Keratinocyte (primary cell): ENCODE measurements at regions not wholly inside any gene's neighbourhood (a gene's known extent, or its start where the extent isn't known, plus 50 kb on each side); places are given as distances from the start of the nearest gene placed in this dataset.

Experiments used
- DNase-seq: peaks from one replicate; pipeline ENCODE4 v3.0.0-alpha.2; 2011; ENCODE audit warnings: low read depth, missing footprints, low spot score
- FAIRE-seq: peaks from 2 replicates; lab custom pipeline; 2011; peaks lifted over from hg19 to GRCh38; lab: Jason Lieb, UNC
- H2AFZ ChIP-seq: 2 replicates; pipeline ENCODE4 v1.6.0; 2012; ENCODE audit warnings: low read length, control low read depth, inconsistent platforms; ENCODE audit not compliant: control insufficient read depth
- H3K27ac ChIP-seq: 2 replicates; pipeline ENCODE4 v1.5.1; 2011; ENCODE audit warnings: low read length; ENCODE audit not compliant: control insufficient read depth, insufficient read depth
- H3K27me3 ChIP-seq: 3 replicates; pipeline ENCODE4 v1.6.0; 2011; ENCODE audit warnings: low read length; ENCODE audit not compliant: control insufficient read depth, insufficient read depth; ENCODE audit errors: extremely low read depth
- H3K36me3 ChIP-seq, 2 experiments: 2 replicates in 1 of 2; 3 replicates in 1 of 2; pipeline ENCODE4 v1.5.1; 2011; ENCODE audit warnings: low read length in 2 of 2, mild to moderate bottlenecking in 1 of 2; ENCODE audit not compliant: control insufficient read depth in 2 of 2, insufficient read depth in 2 of 2; ENCODE audit errors: extremely low read depth in 1 of 2
- H3K4me1 ChIP-seq: 3 replicates; pipeline ENCODE4 v1.5.1; 2011; ENCODE audit warnings: low read length; ENCODE audit not compliant: control insufficient read depth, insufficient read depth; ENCODE audit errors: extremely low read depth
- H3K4me2 ChIP-seq: 3 replicates; pipeline ENCODE4 v1.6.0; 2011; ENCODE audit warnings: low read depth, low read length; ENCODE audit not compliant: control insufficient read depth, insufficient read depth; ENCODE audit errors: extremely low read depth
- H3K4me3 ChIP-seq, 3 experiments: fragments of 200-600 bp in 1 of 3; sonication (generic) in 1 of 3; 2 replicates in 2 of 3; 3 replicates in 1 of 3; pipeline ENCODE4 v1.5.1; 2011 to 2016; ENCODE audit warnings: low read length in 3 of 3, mild to moderate bottlenecking in 3 of 3, control low read depth in 2 of 3, inconsistent platforms in 1 of 3, low read depth in 1 of 3, mixed read lengths in 1 of 3, mixed run types in 1 of 3, moderate library complexity in 1 of 3; ENCODE audit not compliant: control insufficient read depth in 2 of 3, insufficient read depth in 2 of 3; ENCODE audit errors: extremely low read depth in 1 of 3
- H3K79me2 ChIP-seq: 2 replicates; pipeline ENCODE4 v1.6.0; 2012; ENCODE audit warnings: low read length; ENCODE audit not compliant: control insufficient read depth, insufficient read depth
- H3K9ac ChIP-seq: 3 replicates; pipeline ENCODE4 v1.6.0; 2011; ENCODE audit warnings: low read length; ENCODE audit not compliant: control insufficient read depth, insufficient read depth; ENCODE audit errors: extremely low read depth
- H3K9me1 ChIP-seq: 3 replicates; pipeline ENCODE4 v1.6.0; 2011; ENCODE audit warnings: low read length; ENCODE audit not compliant: control insufficient read depth, insufficient read depth; ENCODE audit errors: extremely low read depth
- H3K9me3 ChIP-seq: 2 replicates; pipeline ENCODE4 v1.5.1; 2012; ENCODE audit warnings: low read depth, low read length; ENCODE audit not compliant: control insufficient read depth
- H4K20me1 ChIP-seq: 3 replicates; pipeline ENCODE4 v1.6.0; 2011; ENCODE audit warnings: low read length; ENCODE audit not compliant: control insufficient read depth, insufficient read depth; ENCODE audit errors: extremely low read depth
- EZH2 ChIP-seq: IDR thresholded peaks from one replicate; pipeline ENCODE4 v1.6.1; 2012; ENCODE audit warnings: inconsistent platforms, mild to moderate bottlenecking, low read length, moderate library complexity
- dilution Hi-C: fragments of 300-500 bp; cut with MboI; formaldehyde crosslinking; loops from one replicate; pipeline ENCODE4 v1.7.0; 2020; ENCODE audit warnings: low sequenced_read_pairs; ENCODE audit not compliant: extremely low pct_ligation_motif_present
- TF ChIP-seq, protein P1 (sequence below), 3 experiments: IDR thresholded peaks in 1 of 3; conservative IDR thresholded peaks in 1 of 3; optimal IDR thresholded peaks in 1 of 3; 2 replicates in 2 of 3; 3 replicates in 1 of 3; pipeline versions ENCODE3 to v1.5.1; 2011; ENCODE audit warnings: low read length in 3 of 3, mild to moderate bottlenecking in 3 of 3, moderate library complexity in 2 of 3, control low read depth in 1 of 3, inconsistent platforms in 1 of 3; ENCODE audit not compliant: insufficient read depth in 2 of 3; ENCODE audit errors: extremely low read depth in 1 of 3

DNA sequence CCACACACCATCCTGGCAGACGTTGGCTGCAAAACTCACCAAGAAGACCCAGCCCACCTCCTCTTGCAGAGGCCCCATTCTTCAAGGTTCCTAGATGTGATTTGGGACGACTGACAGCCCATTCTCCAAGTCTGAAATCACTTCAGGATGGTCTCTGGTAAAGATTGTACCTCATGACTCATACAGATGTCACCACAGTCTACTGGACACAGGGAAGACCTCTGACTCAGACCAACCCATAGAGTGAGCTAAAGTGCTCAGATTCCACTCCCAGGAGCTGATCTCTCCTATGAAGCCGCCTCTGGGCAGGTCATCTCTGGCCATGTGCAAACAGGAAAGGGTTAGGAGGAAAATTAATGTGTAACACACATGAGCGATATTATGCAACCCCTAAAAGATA, 102.4 kb upstream of the VWC2 start:
- no peaks in the 10 kb centered on the region for H3K4me1 ChIP-seq
- H3K4me2 ChIP-seq, result no peak overlapping the region
- H4K20me1 ChIP-seq, result no peaks in the 10 kb centered on the region
- no peak for FAIRE-seq
- TF ChIP-seq, protein P1, sequence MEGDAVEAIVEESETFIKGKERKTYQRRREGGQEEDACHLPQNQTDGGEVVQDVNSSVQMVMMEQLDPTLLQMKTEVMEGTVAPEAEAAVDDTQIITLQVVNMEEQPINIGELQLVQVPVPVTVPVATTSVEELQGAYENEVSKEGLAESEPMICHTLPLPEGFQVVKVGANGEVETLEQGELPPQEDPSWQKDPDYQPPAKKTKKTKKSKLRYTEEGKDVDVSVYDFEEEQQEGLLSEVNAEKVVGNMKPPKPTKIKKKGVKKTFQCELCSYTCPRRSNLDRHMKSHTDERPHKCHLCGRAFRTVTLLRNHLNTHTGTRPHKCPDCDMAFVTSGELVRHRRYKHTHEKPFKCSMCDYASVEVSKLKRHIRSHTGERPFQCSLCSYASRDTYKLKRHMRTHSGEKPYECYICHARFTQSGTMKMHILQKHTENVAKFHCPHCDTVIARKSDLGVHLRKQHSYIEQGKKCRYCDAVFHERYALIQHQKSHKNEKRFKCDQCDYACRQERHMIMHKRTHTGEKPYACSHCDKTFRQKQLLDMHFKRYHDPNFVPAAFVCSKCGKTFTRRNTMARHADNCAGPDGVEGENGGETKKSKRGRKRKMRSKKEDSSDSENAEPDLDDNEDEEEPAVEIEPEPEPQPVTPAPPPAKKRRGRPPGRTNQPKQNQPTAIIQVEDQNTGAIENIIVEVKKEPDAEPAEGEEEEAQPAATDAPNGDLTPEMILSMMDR (optimal IDR thresholded peaks at IDR 0.05 in 1 of 3, IDR thresholded peaks at IDR 0.05 in 1 of 3, conservative IDR thresholded peaks at IDR 0.05 in 1 of 3; ENCODE audit: extremely low read depth in 1 of 3, insufficient read depth in 2 of 3, low read length in 3 of 3), result no peak
- dilution Hi-C loops, result no loop called here
- no peak for DNase-seq
- H3K27ac ChIP-seq, result no peak overlapping the region
- no peaks in the 10 kb centered on the region for H3K9me3 ChIP-seq
- no peak overlapping the region for H2AFZ ChIP-seq
- no peaks in the 10 kb centered on the region for H3K27me3 ChIP-seq
- H3K4me3 ChIP-seq, result no peak overlapping the region
- no peak overlapping the region for H3K9ac ChIP-seq
- no peaks in the 10 kb centered on the region for H3K9me1 ChIP-seq
- H3K36me3 ChIP-seq, result no peaks in the 10 kb centered on the region
- no peaks in the 10 kb centered on the region for H3K79me2 ChIP-seq

DNA sequence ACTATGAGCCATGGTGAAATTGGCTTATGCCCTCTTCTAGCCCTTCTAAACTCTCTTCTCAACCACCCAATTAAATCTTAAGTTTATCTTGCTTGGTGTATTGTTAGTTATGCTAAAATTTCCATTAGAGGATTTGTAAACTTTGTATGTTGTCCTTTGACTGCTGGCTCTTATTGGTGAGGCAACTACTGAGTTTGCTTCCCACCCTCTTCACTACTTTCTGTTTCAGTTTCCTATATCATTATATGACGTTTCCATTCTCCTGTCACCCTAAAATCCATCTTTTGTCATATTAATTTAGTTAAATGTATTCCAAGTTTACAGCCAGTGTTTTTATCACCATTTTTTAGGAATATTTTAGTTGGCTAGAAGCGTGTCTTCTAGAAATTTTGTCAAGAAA, 80.9 kb upstream of the VWC2 start:
- dilution Hi-C loops, result no loop called here
- FAIRE-seq, result no peak

More for the DNA sequence above, 80.9 kb upstream of the VWC2 start:
- Histone ChIP-seq H3K9me3 (no peaks in the 10 kb centered on the region), H3K36me3 (no peaks in the 10 kb centered on the region), H3K4me2 (no peak overlapping the region), H3K27me3 (no peaks in the 10 kb centered on the region), H3K4me3 (no peak overlapping the region), H4K20me1 (no peaks in the 10 kb centered on the region), H3K9me1 (no peaks in the 10 kb centered on the region), H3K79me2 (no peaks in the 10 kb centered on the region), H3K4me1 (no peaks in the 10 kb centered on the region), H3K9ac (no peak overlapping the region), H3K27ac (no peak overlapping the region), H2AFZ (no peak overlapping the region)
- TF ChIP-seq, protein P1 (optimal IDR thresholded peaks at IDR 0.05 in 1 of 3, IDR thresholded peaks at IDR 0.05 in 1 of 3, conservative IDR thresholded peaks at IDR 0.05 in 1 of 3; ENCODE audit: extremely low read depth in 1 of 3, insufficient read depth in 2 of 3, low read length in 3 of 3), result no peak
- no peak for TF ChIP-seq EZH2
- DNase-seq, result no peak
